Spleen (tissue), 11 donors: ENCODE measurements at regions not wholly inside any gene's neighbourhood (a gene's known extent, or its start where the extent isn't known, plus 50 kb on each side); places are given as distances from the start of the nearest gene placed in this dataset.

Experiments
- DNase-seq: peaks from one replicate; pipeline ENCODE4 v3.0.0-alpha.2; 2020
- H3K27ac ChIP-seq, 8 donors: fragments of 200-600 bp; sonication (generic) in 7 of 8; 1 replicate in 4 of 8; 2 replicates in 4 of 8; pipeline versions ENCODE4 v1.5.0 to v1.8.0; 2016 to 2021; ENCODE audit warnings: inconsistent platforms in 4 of 8, mild to moderate bottlenecking in 4 of 8, moderate library complexity in 1 of 8
- H3K27me3 ChIP-seq, 7 donors: fragments of 200-600 bp; sonication (generic) in 6 of 7; replicated peaks in 1 of 7; 1 replicate in 4 of 7; 2 replicates in 3 of 7; pipeline versions ENCODE4 v1.5.0 to v1.8.0; 2016 to 2021; ENCODE audit warnings: inconsistent platforms in 3 of 7, mild to moderate bottlenecking in 1 of 7
- H3K36me3 ChIP-seq, 6 donors: fragments of 200-600 bp; sonication (generic) in 5 of 6; 1 replicate in 4 of 6; 2 replicates in 2 of 6; pipeline versions ENCODE4 v1.5.0 to v1.8.0; 2016 to 2021; ENCODE audit warnings: inconsistent platforms in 2 of 6
- H3K4me1 ChIP-seq, 6 donors: fragments of 200-600 bp; sonication (generic) in 5 of 6; 1 replicate in 3 of 6; 2 replicates in 3 of 6; pipeline versions ENCODE4 v1.5.0 to v1.8.0; 2016 to 2021; ENCODE audit warnings: inconsistent platforms in 3 of 6
- H3K4me3 ChIP-seq, 8 donors: fragments of 200-600 bp; sonication (generic) in 7 of 8; 1 replicate in 4 of 8; 2 replicates in 4 of 8; pipeline versions ENCODE4 v1.5.0 to v1.8.0; 2016 to 2021; ENCODE audit warnings: inconsistent platforms in 4 of 8, mild to moderate bottlenecking in 4 of 8, moderate library complexity in 2 of 8
- H3K9me3 ChIP-seq, 8 donors: fragments of 200-600 bp; sonication (generic) in 7 of 8; 1 replicate in 4 of 8; 2 replicates in 4 of 8; pipeline versions ENCODE4 v1.5.0 to v1.8.0; 2016 to 2021; ENCODE audit warnings: inconsistent platforms in 4 of 8
- CTCF ChIP-seq, 11 experiments: fragments of 200-600 bp in 7 of 11; fragments of 450-650 bp in 4 of 11; sonication (generic) in 4 of 11; IDR thresholded peaks in 8 of 11; conservative IDR thresholded peaks in 3 of 11; 1 replicate in 7 of 11; 2 replicates in 4 of 11; pipeline versions ENCODE4 v1.4.0 to v1.8.0; 2016 to 2021; ENCODE audit warnings: antibody characterized with exemption in 11 of 11, inconsistent platforms in 4 of 11, mild to moderate bottlenecking in 1 of 11
- POLR2A ChIP-seq, 3 donors: fragments of 450-650 bp; IDR thresholded peaks; one replicate each; pipeline ENCODE4 v1.5.1; 2017; ENCODE audit warnings: antibody characterized with exemption in 3 of 3, mild to moderate bottlenecking in 1 of 3
- POLR2AphosphoS5 ChIP-seq, 3 donors: sonication (generic); formaldehyde crosslinking; IDR thresholded peaks; one replicate each; pipeline ENCODE4 v1.5.1; 2017; ENCODE audit warnings: antibody characterized with exemption in 3 of 3
- WGBS, 5 donors: extraction: QIAGEN DNeasy Blood & Tissue Kit in 3 of 5; methylation state at CpG; one replicate each; pipeline versions ENCODE4 v1.1.5 to v1.1.7; 2013 to 2018; 5-methylcytosine and 5-hydroxymethylcytosine counted together
- intact Hi-C: fragments of 100-400 bp; cut with DNase I; formaldehyde crosslinking; loops from one replicate; pipeline ENCODE4 v1.15.0; 2023; ENCODE audit warnings: low total_unique reads
- donor health status: healthy with polysubstance abuse.
- donor health status: DM: no; HTN: no; CAD: no; lungs with moderate emphysema.
- donor health status: DM: no; HTN: no; CAD: no.
- donor health status: Bipolar disorder and iron deficiency.
- donor health status: healthy.
- donor health status: DM: no; HTN: no; CAD: no.
- donor health status: DM: yes; HTN: yes; CAD: no.

- Histone ChIP-seq H3K4me1 (no peaks in the 10 kb centered on the region), H3K36me3 (no peaks in the 10 kb centered on the region), H3K27me3 (peaks cover 0 to under 1% (median 0%) of the 10 kb centered on the region in 7 donors), H3K4me3 (no peak overlapping the region), H3K27ac (no peak overlapping the region), H3K9me3 (peaks cover 0 to 40% (median 33%) of the 10 kb centered on the region in 8 donors)
- DNase-seq: no peak
- intact Hi-C loops: no loop called here
- 76 to 85% (median 83%) methylated on average over 2 of the region's 2 CpGs for WGBS, 5 donors
- TF ChIP-seq POLR2A (IDR thresholded peaks at IDR 0.05) (no peak), CTCF (IDR thresholded peaks at IDR 0.05 in 8 of 11, conservative IDR thresholded peaks at IDR 0.05 in 3 of 11) (no peak)
These were observed 404.0 kb upstream of the RAB6C start for GRCh38 chr2:129575431-129575830.

- H3K27ac ChIP-seq: no peak overlapping the region
- H3K27me3 ChIP-seq: peaks cover 0 to 5% (median 0%) of the 10 kb centered on the region in 7 donors
- no peaks in the 10 kb centered on the region for H3K4me1 ChIP-seq
- peaks cover 0 to 40% (median 30%) of the 10 kb centered on the region in 8 donors for H3K9me3 ChIP-seq
- no peak overlapping the region for H3K4me3 ChIP-seq
- intact Hi-C loops: no loop called here
- TF ChIP-seq POLR2AphosphoS5 (IDR thresholded peaks at IDR 0.05) (no peak), CTCF (IDR thresholded peaks at IDR 0.05 in 8 of 11, conservative IDR thresholded peaks at IDR 0.05 in 3 of 11) (no peak), POLR2A (IDR thresholded peaks at IDR 0.05) (no peak)
- WGBS, 5 donors: 86 to 92% (median 89%) methylated on average over 4 of the region's 4 CpGs
- no peaks in the 10 kb centered on the region for H3K36me3 ChIP-seq
- DNase-seq: no peak
These were observed 403.6 kb upstream of the RAB6C start for GRCh38 chr2:129575880-129576279.

- Histone ChIP-seq H3K4me1 (no peaks in the 10 kb centered on the region), H3K9me3 (peaks cover 0 to 21% (median 13%) of the 10 kb centered on the region in 8 donors), H3K4me3 (no peak overlapping the region), H3K27me3 (peaks cover 0 to 5% (median 0%) of the 10 kb centered on the region in 7 donors), H3K36me3 (no peaks in the 10 kb centered on the region), H3K27ac (no peak overlapping the region)
- DNase-seq: no peak
- 65 to 100% (median 85%) methylated on average over 1 of the region's 1 CpG for WGBS, 5 donors
- TF ChIP-seq POLR2A (IDR thresholded peaks at IDR 0.05) (no peak), POLR2AphosphoS5 (IDR thresholded peaks at IDR 0.05) (no peak), CTCF (IDR thresholded peaks at IDR 0.05 in 8 of 11, conservative IDR thresholded peaks at IDR 0.05 in 3 of 11) (no peak)
- intact Hi-C loops: no loop called here
These were observed 399.5 kb upstream of the RAB6C start for GRCh38 chr2:129580001-129580400.

GRCh38 chr2:129585760-129586159 is 393.7 kb upstream of the RAB6C start:
- H3K4me3 ChIP-seq: no peak overlapping the region
- H3K36me3 ChIP-seq: no peaks in the 10 kb centered on the region
- no peak for DNase-seq
- intact Hi-C loops: no loop called here
- H3K27me3 ChIP-seq: peaks cover 0 to 19% (median 0%) of the 10 kb centered on the region in 7 donors
- H3K4me1 ChIP-seq: no peaks in the 10 kb centered on the region
- H3K27ac ChIP-seq: no peak overlapping the region
- TF ChIP-seq CTCF (IDR thresholded peaks at IDR 0.05 in 8 of 11, conservative IDR thresholded peaks at IDR 0.05 in 3 of 11) (no peak), POLR2A (IDR thresholded peaks at IDR 0.05) (no peak), POLR2AphosphoS5 (IDR thresholded peaks at IDR 0.05) (no peak)
- peaks cover 0 to 16% (median 13%) of the 10 kb centered on the region in 8 donors for H3K9me3 ChIP-seq
